Retinal pigment epithelial cell (primary cell): ENCODE measurements at regions not wholly inside any gene's neighbourhood (a gene's known extent, or its start where the extent isn't known, plus 50 kb on each side); places are given as distances from the start of the nearest gene placed in this dataset.

Experiments used
- DNase-seq: peaks from one replicate; pipeline ENCODE4 v3.0.0-alpha.2; 2010; ENCODE audit warnings: low read depth
- H3K4me3 ChIP-seq: 2 replicates; pipeline ENCODE4 v1.5.1; 2011; ENCODE audit warnings: mild to moderate bottlenecking, low read length, control low read depth, moderate library complexity
- TF ChIP-seq, protein P1 (sequence below): conservative IDR thresholded peaks from 2 replicates; pipeline ENCODE4 v1.5.1; 2011; ENCODE audit warnings: low read depth, low read length, control low read depth, inconsistent platforms

DNA sequence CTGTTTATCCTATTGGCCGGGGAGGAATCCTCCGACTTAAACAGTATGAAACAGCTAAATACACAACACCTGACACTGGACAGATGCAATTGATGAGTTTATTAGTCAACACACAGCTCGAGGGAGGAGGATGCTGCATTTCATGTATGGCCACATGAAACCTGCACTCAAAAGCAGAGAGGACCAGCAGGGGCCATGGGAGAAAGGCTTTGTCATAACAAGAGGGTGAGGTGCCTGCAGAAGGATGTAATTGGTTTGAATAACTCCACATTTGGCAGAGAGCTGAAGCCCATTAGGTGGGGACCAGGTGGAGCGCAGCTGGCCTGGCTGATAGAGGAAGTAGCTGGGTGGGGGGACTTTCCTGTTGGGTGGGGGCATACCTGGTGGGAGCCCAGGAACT is 599.1 kb downstream of the PTPRU start:
- H3K4me3 ChIP-seq, result no peak overlapping the region
- no peak for DNase-seq
- TF ChIP-seq, protein P1, sequence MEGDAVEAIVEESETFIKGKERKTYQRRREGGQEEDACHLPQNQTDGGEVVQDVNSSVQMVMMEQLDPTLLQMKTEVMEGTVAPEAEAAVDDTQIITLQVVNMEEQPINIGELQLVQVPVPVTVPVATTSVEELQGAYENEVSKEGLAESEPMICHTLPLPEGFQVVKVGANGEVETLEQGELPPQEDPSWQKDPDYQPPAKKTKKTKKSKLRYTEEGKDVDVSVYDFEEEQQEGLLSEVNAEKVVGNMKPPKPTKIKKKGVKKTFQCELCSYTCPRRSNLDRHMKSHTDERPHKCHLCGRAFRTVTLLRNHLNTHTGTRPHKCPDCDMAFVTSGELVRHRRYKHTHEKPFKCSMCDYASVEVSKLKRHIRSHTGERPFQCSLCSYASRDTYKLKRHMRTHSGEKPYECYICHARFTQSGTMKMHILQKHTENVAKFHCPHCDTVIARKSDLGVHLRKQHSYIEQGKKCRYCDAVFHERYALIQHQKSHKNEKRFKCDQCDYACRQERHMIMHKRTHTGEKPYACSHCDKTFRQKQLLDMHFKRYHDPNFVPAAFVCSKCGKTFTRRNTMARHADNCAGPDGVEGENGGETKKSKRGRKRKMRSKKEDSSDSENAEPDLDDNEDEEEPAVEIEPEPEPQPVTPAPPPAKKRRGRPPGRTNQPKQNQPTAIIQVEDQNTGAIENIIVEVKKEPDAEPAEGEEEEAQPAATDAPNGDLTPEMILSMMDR, result no peak

DNA sequence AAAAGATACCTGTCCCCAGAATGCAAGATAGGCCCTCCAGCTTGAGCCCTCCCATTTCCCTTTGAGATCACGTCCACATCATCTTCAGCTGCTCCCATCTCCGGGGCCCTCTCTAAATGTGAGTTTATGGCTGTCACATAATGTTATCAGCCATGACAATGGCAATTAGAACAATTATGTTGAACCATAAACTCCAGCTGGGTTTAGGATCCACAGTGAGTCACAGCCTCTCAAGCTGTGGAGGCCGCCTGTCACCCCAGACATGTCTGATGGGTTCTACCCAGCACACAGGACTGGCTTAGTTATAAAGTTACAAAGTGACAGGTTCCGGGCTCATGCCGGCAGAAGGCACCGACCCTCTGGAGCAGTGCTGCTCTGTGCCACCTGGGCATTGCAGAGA is 597.3 kb downstream of the PTPRU start:
- DNase-seq, result no peak
- H3K4me3 ChIP-seq, result no peak overlapping the region
- TF ChIP-seq, protein P1, result no peak

DNA sequence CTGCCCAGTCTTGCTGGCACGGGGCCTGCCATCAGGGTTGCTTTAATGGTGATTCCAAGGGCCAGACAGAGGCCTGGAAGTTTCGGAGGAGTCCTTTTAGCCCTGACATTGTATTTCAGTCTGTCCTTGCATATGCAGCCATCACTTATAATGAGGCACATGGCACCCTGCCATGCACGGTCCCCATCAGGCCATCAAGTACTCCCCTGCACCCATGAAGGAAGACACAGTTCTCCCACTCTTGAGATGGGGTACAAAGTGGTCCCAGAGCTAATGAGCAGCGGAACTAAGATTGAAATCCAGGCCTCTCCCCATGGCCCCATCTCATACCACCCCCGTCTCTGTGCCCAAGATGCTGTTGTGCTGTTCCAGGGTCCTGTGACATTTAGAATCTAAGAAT is 596.6 kb downstream of the PTPRU start:
- H3K4me3 ChIP-seq, result no peak overlapping the region
- DNase-seq, result no peak
- TF ChIP-seq, protein P1, result no peak

DNA sequence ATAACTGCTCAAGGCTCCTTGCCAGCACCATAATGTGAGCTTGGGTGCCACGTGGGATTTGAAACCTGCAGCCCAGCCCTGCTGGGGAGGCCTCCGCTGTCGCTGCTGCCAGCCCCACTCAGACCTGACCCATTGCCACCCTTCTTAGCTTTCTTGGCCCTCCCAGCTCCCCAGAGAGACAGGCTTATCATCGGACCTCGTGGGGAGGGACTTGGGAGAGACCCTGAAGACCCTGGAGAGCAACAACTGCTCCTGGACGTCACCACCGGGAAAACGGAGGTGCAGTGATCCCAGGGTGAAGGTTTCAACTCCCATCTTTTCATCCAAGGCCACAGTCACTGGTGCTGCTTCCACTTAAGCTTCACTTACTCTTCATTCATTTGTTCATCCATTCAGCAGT is 596.1 kb downstream of the PTPRU start:
- DNase-seq, result no peak
- H3K4me3 ChIP-seq, result no peak overlapping the region
- TF ChIP-seq, protein P1, result no peak

DNA sequence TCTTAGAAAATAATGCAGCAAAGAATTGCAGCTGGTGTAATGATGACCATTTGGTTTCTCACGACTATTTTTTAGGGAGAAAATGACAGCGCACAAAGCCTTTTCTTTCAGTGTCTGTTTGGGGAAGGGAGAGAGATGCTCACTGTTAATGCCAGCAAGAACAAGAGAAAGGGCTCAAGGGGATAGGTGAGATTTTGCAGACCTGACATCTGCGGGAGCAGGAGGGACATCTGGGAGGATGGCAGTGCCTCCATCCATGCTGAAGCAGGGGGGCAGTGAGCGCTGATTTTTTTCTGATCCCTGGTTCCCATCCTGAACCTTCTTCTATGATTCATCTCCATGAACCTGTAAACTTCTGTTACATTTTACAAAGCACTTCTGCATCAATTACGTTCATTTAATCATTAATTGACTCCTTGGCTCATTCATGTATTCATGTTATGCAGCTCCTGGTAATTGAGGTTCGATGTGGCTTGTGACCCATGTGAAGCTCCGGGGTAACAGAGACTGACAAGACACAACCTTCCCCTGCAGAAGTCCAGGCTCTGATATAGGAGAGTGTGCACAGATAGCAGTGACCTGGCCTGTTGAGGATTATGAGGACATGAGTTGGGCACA is 595.3 kb downstream of the PTPRU start:
- DNase-seq, result no peak
- no peak overlapping the region for H3K4me3 ChIP-seq
- TF ChIP-seq, protein P1, result no peak

DNA sequence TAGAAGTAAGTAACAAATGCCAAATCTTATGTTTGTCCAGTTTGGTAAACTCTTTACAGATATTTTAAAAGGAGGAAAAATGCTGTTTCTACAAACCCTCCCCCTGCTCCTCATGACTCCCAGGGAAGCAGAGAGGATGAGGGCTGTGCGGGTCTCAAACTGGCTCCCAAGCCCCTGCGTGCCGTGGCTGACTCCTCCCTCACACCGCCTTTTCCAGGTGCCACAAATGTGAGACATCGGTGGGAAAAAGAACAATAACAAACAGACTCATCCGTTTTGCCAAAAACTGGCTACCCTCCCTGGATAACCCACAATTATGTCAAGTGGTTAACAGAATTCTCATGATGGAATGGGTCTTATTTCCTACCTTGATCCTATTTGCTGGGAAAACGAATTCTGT is 594.6 kb downstream of the PTPRU start:
- H3K4me3 ChIP-seq, result no peak overlapping the region
- TF ChIP-seq, protein P1, result no peak
- DNase-seq, result no peak

DNA sequence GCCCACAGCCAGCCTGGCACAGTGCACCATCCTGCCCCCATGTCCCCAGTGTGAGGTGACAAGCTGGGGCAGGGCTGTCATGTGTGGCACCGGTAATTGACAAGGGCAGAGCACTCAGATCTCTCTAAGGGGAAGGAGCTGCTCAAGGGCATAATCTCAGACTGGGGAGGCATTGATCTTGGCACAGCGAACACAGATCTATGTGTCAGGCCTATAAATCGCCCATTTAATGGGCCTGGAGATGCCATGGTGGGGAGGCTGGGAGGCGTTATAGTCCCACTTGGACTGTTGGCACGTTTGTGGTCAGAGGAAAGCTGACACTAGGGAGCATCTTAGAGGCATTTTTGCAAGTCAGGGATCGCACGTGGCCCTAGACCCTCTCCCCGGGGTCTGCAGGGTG is 594.1 kb downstream of the PTPRU start:
- DNase-seq, result no peak
- no peak overlapping the region for H3K4me3 ChIP-seq
- TF ChIP-seq, protein P1, result no peak
